K562 (cell line): ENCODE measurements at regions not wholly inside any gene's neighbourhood (a gene's known extent, or its start where the extent isn't known, plus 50 kb on each side); places are given as distances from the start of the nearest gene placed in this dataset.

Source experiments
- ATAC-seq: fragments of 200-7000 bp; cut with Tn5 transposase; 3 replicates; pipeline ENCODE4 v1.9.1; 2020; ENCODE audit warnings: moderate library complexity
- BruUV-seq: library from RNA; stranded (reverse); fragments of 400-500 nt; replicated peaks from 2 replicates; lab custom pipeline; 2021; lab: Mats Ljungman, UMichigan
- CTCF ChIA-PET: fragments of 300-600 bp; formaldehyde crosslinking; extraction: SDS; loops from one replicate; lab custom pipeline; 2021; ENCODE audit warnings: low intra/inter-chr PET ratio; lab: Yijun Ruan, JAX
- POLR2A ChIA-PET: fragments of 300-600, 350-650 bp; sonication (Branson Sonifier 250); formaldehyde crosslinking; extraction: SDS; loops from one replicate; lab custom pipeline; 2021; ENCODE audit warnings: antibody characterized with exemption, inconsistent platforms; lab: Yijun Ruan, JAX
- DNase-seq, 4 experiments: peaks; one replicate each; pipeline versions ENCODE4 v3.0.0 to v3.0.0-alpha.2; 2011 to 2018; ENCODE audit warnings: low spot score in 3 of 4, mixed read lengths in 3 of 4; ENCODE audit errors: extremely low read depth in 1 of 4
- FAIRE-seq: peaks from 2 replicates; lab custom pipeline; 2011; peaks lifted over from hg19 to GRCh38; lab: Jason Lieb, UNC
- H2AFZ ChIP-seq: 2 replicates; pipeline ENCODE4 v1.6.0; 2011; ENCODE audit warnings: low read depth, low read length, control low read depth, inconsistent platforms
- H3K27ac ChIP-seq: fragments of 200-600 bp; 3 replicates; pipeline ENCODE4 v1.8.0; 2011; ENCODE audit warnings: low read depth, mild to moderate bottlenecking, control low read depth, inconsistent platforms, low read length, moderate library complexity, mixed read lengths; ENCODE audit errors: extremely low read depth
- H3K27me3 ChIP-seq, 2 experiments: fragments of 300-600 bp in 1 of 2; 2 replicates in 1 of 2; 3 replicates in 1 of 2; pipeline versions ENCODE4 v1.6.0 to v1.8.0; 2011; ENCODE audit warnings: inconsistent platforms in 2 of 2, low read length in 2 of 2, mild to moderate bottlenecking in 1 of 2, mixed read lengths in 1 of 2, moderate library complexity in 1 of 2; ENCODE audit not compliant: control insufficient read depth in 2 of 2, insufficient read depth in 2 of 2
- H3K36me3 ChIP-seq: fragments of 300-600 bp; 3 replicates; pipeline ENCODE4 v1.8.0; 2011; ENCODE audit warnings: mild to moderate bottlenecking, low read length, inconsistent platforms; ENCODE audit not compliant: control insufficient read depth, insufficient read depth
- H3K4me1 ChIP-seq, 2 experiments: fragments of 200-600 bp in 1 of 2; replicated peaks in 1 of 2; 2 replicates in 1 of 2; 3 replicates in 1 of 2; pipeline versions ENCODE4 v1.5.1 to v1.8.0; 2011; ENCODE audit warnings: inconsistent platforms in 2 of 2, low read length in 2 of 2, mild to moderate bottlenecking in 1 of 2, mixed read lengths in 1 of 2, moderate library complexity in 1 of 2; ENCODE audit not compliant: control insufficient read depth in 2 of 2, insufficient read depth in 2 of 2
- H3K4me2 ChIP-seq: 2 replicates; pipeline ENCODE4 v1.6.1; 2011; ENCODE audit warnings: low read length, control low read depth, inconsistent platforms, mixed read lengths; ENCODE audit not compliant: insufficient read depth
- H3K4me3 ChIP-seq: fragments of 200-600 bp; sonication (generic), shearing (Covaris generic); 2 replicates; pipeline ENCODE4 v1.5.1; 2016; ENCODE audit warnings: control low read depth, inconsistent platforms
- H3K79me2 ChIP-seq: fragments of 200-600 bp; 3 replicates; pipeline ENCODE4 v1.8.0; 2011; ENCODE audit warnings: low read length, inconsistent platforms; ENCODE audit not compliant: control insufficient read depth, insufficient read depth
- H3K9ac ChIP-seq, 2 experiments: 2 replicates each; pipeline versions ENCODE4 v1.6.0 to v1.6.1; 2011; ENCODE audit warnings: low read depth in 2 of 2, low read length in 2 of 2, control low read depth in 1 of 2, inconsistent platforms in 1 of 2, mild to moderate bottlenecking in 1 of 2, mixed read lengths in 1 of 2; ENCODE audit not compliant: insufficient read depth in 1 of 2
- H3K9me1 ChIP-seq: one replicate; pipeline ENCODE4 v1.6.0; 2011; ENCODE audit warnings: inconsistent platforms, mild to moderate bottlenecking, low read length, moderate library complexity; ENCODE audit not compliant: control insufficient read depth, insufficient read depth
- H3K9me3 ChIP-seq: replicated peaks from 2 replicates; pipeline ENCODE4 v1.5.1; 2011; ENCODE audit warnings: low read depth, low read length, inconsistent platforms; ENCODE audit not compliant: control insufficient read depth, insufficient read depth
- H4K20me1 ChIP-seq: replicated peaks from 2 replicates; pipeline ENCODE4 v1.6.1; 2011; ENCODE audit warnings: low read length, inconsistent platforms, mixed read lengths; ENCODE audit not compliant: control insufficient read depth, insufficient read depth
- ARID1B ChIP-seq: fragments of 450-650 bp; IDR thresholded peaks from 2 replicates; pipeline ENCODE4 v1.6.1; 2016; ENCODE audit warnings: antibody characterized with exemption, mild to moderate bottlenecking, inconsistent platforms
- CUX1 ChIP-seq: fragments of 200-800 bp; sonication (Bioruptor generic); IDR thresholded peaks from 2 replicates; pipeline ENCODE4 v1.6.1; 2016; ENCODE audit warnings: missing genetic modification characterization, missing compliant biosample characterization
- EP300 ChIP-seq: IDR thresholded peaks from 2 replicates; pipeline ENCODE4 v1.6.1; 2012; ENCODE audit warnings: low read length, improper control_type of control experiment
- HNRNPUL1 ChIP-seq: fragments of 200-400 bp; formaldehyde crosslinking; IDR thresholded peaks from 2 replicates; pipeline ENCODE4 v1.6.1; 2017; ENCODE audit warnings: low read length
- KLF1 ChIP-seq: fragments of 450-650 bp; IDR thresholded peaks from 2 replicates; pipeline ENCODE4 v1.6.1; 2016; ENCODE audit warnings: missing genetic modification characterization, missing compliant biosample characterization
- MAFG ChIP-seq: fragments of 450-650 bp; conservative IDR thresholded peaks from 2 replicates; pipeline ENCODE4 v1.6.1; 2016; ENCODE audit warnings: missing genetic modification characterization, missing compliant biosample characterization
- RUNX1 ChIP-seq: sonication (generic); IDR thresholded peaks from 2 replicates; pipeline ENCODE4 v1.6.1; 2016; ENCODE audit warnings: antibody characterized with exemption, low read depth
- TCF7L2 ChIP-seq: fragments of 150-350 bp; IDR thresholded peaks from 2 replicates; pipeline ENCODE4 v1.6.1; 2016; ENCODE audit warnings: low read depth, mild to moderate bottlenecking, low read length, moderate library complexity
- XRCC5 ChIP-seq: fragments of 200-400 bp; formaldehyde crosslinking; IDR thresholded peaks from 2 replicates; pipeline ENCODE4 v1.6.1; 2017; ENCODE audit warnings: low read depth, mild to moderate bottlenecking, low read length
- ZNF23 ChIP-seq: fragments of 250-450 bp; sonication (Bioruptor Pico); IDR thresholded peaks from 2 replicates; pipeline ENCODE4 v1.4.0; 2020; ENCODE audit warnings: mild to moderate bottlenecking
- ZNF830 ChIP-seq: fragments of 250-450 bp; sonication (Bioruptor Pico); IDR thresholded peaks from 2 replicates; pipeline ENCODE4 v1.5.0; 2021; ENCODE audit warnings: mild to moderate bottlenecking
- WGBS: fragments of 100-300 bp; shearing (Covaris generic); methylation state at CpG from one replicate; pipeline ENCODE4 v1.1.6; 2016; ENCODE audit warnings: low coverage, mixed read lengths; ENCODE audit not compliant: insufficient coverage; ENCODE audit errors: missing lambda C conversion rate; 5-methylcytosine and 5-hydroxymethylcytosine counted together
- in situ Hi-C: fragments of 300-500 bp; cut with MboI; formaldehyde crosslinking; loops from 4 replicates; pipeline ENCODE4 v1.15.0; 2018; ENCODE audit warnings: inconsistent platforms, mixed read lengths
- intact Hi-C: fragments of 100-400 bp; cut with micrococcal nuclease; formaldehyde crosslinking; loops from 2 replicates; pipeline ENCODE4 v1.14.2; 2022
- TF ChIP-seq, protein P1 (sequence below): fragments of 450-650 bp; formaldehyde crosslinking; conservative IDR thresholded peaks from 2 replicates; pipeline ENCODE4 v1.4.0; 2022; ENCODE audit warnings: mild to moderate bottlenecking, missing genetic modification characterization
- TF ChIP-seq, protein P2 (sequence below), 3 experiments: fragments of 200-800 bp in 1 of 3; fragments of 250-450 bp in 1 of 3; fragments of 450-650 bp in 1 of 3; sonication (Bioruptor Pico) in 1 of 3; sonication (Bioruptor generic) in 1 of 3; formaldehyde crosslinking in 1 of 3; IDR thresholded peaks; 2 replicates each; pipeline versions ENCODE4 v1.6.1 to v1.8.0; 2016 to 2022; ENCODE audit warnings: mild to moderate bottlenecking in 2 of 3, missing genetic modification characterization in 2 of 3, missing compliant biosample characterization in 1 of 3, moderate library complexity in 1 of 3

DNA sequence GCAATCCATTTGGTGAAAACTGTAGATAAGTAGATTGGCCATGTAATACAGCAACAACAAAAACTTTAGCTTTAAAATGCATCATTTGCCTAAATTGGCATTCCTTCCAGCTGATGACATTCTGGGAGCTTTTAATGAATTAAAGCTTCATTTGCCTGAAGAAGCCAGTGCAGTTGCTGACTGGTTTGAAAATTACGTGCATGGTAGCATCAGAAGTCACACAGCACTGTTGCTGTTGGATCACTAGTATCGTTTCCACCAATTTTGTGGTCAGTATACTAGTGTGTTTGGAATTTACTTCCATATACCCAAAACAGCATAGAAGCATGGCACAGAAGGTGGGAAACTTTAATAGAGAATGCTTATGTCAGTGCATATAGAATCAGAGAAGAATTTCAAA, 194.9 kb downstream of the ETV1 start:
- DNase-seq: no peak

More for the DNA sequence above, 194.9 kb downstream of the ETV1 start:
- Histone ChIP-seq H3K9me1 (no peaks in the 10 kb centered on the region), H3K9me3 (no peaks in the 10 kb centered on the region), H3K79me2 (no peaks in the 10 kb centered on the region), H3K27me3 (no peaks in the 10 kb centered on the region), H3K4me3 (no peak overlapping the region), H3K4me2 (no peak overlapping the region), H4K20me1 (no peaks in the 10 kb centered on the region), H3K36me3 (no peaks in the 10 kb centered on the region), H2AFZ (no peak overlapping the region), H3K9ac (no peak overlapping the region), H3K4me1 (no peaks in the 10 kb centered on the region), H3K27ac (no peak overlapping the region)
- in situ Hi-C loops (no loop called here), intact Hi-C loops (no loop called here)
- no TSS peak for BruUV-seq
- POLR2A ChIA-PET: no interaction called here
- ATAC-seq: no peak
- CTCF ChIA-PET: no interaction called here
- 16% methylated on average over 2 of the region's 2 CpGs for WGBS
- no peak for FAIRE-seq
- TF ChIP-seq, protein P1, sequence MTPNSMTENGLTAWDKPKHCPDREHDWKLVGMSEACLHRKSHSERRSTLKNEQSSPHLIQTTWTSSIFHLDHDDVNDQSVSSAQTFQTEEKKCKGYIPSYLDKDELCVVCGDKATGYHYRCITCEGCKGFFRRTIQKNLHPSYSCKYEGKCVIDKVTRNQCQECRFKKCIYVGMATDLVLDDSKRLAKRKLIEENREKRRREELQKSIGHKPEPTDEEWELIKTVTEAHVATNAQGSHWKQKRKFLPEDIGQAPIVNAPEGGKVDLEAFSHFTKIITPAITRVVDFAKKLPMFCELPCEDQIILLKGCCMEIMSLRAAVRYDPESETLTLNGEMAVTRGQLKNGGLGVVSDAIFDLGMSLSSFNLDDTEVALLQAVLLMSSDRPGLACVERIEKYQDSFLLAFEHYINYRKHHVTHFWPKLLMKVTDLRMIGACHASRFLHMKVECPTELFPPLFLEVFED: no peak
- no peak for TF ChIP-seq RUNX1
- TF ChIP-seq, protein P2, sequence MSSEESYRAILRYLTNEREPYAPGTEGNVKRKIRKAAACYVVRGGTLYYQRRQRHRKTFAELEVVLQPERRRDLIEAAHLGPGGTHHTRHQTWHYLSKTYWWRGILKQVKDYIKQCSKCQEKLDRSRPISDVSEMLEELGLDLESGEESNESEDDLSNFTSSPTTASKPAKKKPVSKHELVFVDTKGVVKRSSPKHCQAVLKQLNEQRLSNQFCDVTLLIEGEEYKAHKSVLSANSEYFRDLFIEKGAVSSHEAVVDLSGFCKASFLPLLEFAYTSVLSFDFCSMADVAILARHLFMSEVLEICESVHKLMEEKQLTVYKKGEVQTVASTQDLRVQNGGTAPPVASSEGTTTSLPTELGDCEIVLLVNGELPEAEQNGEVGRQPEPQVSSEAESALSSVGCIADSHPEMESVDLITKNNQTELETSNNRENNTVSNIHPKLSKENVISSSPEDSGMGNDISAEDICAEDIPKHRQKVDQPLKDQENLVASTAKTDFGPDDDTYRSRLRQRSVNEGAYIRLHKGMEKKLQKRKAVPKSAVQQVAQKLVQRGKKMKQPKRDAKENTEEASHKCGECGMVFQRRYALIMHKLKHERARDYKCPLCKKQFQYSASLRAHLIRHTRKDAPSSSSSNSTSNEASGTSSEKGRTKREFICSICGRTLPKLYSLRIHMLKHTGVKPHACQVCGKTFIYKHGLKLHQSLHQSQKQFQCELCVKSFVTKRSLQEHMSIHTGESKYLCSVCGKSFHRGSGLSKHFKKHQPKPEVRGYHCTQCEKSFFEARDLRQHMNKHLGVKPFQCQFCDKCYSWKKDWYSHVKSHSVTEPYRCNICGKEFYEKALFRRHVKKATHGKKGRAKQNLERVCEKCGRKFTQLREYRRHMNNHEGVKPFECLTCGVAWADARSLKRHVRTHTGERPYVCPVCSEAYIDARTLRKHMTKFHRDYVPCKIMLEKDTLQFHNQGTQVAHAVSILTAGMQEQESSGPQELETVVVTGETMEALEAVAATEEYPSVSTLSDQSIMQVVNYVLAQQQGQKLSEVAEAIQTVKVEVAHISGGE (CRISPR knock-in tag; IDR thresholded peaks at IDR 0.05): no peak
- TF ChIP-seq ARID1B: no peak
- no peak for TF ChIP-seq TCF7L2
- TF ChIP-seq XRCC5: no peak
- TF ChIP-seq EP300: no peak
- TF ChIP-seq MAFG (tag): no peak
- no peak for TF ChIP-seq HNRNPUL1
- TF ChIP-seq KLF1 (tag): no peak
- no peak for TF ChIP-seq ZNF830
- no peak for TF ChIP-seq ZNF23 (CRISPR knock-in tag)
- TF ChIP-seq CUX1 (CRISPR knock-in tag): no peak
